ENCODE measurements at regions not wholly inside any gene's neighbourhood (a gene's known extent, or its start where the extent isn't known, plus 50 kb on each side); places are given as distances from the start of the nearest gene placed in this dataset.

DNA sequence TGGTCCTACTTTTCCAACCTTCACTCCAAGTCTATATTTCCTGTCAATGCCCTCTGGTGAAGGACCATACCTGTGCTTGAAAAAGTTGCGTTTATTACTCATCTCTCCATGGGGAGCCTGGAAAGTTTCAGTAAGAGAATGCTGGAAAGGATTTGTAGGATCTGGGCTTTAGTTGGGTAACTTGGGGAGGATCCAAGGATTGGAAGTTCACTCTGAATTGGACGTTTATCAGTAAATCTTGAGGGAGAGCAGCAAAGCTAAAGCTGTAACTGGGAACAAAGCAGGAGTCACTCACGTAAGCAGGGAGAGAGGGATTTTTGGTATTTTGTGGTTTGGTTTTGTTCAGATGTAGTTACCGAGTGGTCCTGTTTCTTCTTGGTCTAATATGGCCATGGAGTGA, 51.4 kb upstream of the NPVF start:
- intact Hi-C loops (cut with micrococcal nuclease) = no loop called here

DNA sequence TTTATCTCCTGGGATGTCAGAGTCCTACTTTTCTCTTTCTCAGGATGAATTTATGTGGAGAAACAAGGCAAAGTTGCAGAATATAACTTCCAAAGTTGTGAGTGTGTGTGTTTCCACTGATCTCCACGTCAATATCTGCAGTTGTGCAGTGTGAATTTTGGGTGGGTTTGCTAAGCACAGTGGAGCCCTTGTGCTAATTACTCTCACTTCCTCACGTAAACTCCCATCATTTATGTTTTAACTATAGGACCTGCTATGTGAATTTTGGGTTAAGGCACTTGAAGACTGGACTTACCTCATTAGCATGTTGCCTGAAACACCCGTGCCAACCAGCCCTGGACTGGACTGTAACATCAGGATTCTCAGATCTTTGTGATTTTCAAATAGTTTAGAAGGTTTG, 51.9 kb upstream of the NPVF start:
- intact Hi-C loops (cut with micrococcal nuclease) = no loop called here

DNA sequence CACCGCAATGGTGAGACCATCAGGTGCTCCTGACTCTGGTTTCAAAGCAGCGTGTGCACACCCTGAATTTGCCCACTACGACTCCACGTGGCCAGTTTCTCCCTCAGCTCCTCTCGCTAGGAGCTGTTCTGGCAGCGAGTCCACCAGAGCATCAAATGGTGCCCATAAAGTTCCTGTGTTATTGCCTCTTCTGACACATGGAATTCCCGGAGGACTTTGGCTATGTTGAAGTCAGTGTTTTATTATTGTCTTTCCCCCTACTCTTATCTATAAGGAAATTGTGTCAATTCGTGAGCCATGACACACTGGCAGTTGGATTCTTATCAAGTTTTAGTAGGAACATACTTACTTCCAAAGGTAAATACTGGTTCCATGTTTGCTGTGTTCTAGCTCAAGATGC, 53.9 kb upstream of the NPVF start:
- intact Hi-C loops (cut with micrococcal nuclease) = no loop called here

DNA sequence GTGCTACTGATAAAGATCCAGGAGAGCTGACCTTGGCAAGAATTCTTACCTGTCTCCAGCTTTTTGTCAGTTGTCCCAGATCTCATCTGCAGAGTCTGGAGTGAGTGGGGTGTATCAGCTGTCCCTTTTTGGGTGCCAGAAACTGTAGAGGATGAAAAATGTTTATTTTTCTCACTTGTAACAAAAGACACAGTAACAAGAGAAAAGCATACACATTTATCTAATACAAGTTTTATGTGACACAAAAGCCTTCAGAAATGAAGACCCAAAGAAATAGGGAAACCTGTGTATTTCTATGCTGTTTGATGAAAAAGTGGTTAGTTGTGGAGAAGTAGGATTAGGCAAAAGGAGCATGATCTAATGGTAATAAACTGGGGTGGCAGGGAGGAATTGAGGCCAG, 58.5 kb upstream of the NPVF start:
- intact Hi-C loops (cut with micrococcal nuclease) = no loop called here

DNA sequence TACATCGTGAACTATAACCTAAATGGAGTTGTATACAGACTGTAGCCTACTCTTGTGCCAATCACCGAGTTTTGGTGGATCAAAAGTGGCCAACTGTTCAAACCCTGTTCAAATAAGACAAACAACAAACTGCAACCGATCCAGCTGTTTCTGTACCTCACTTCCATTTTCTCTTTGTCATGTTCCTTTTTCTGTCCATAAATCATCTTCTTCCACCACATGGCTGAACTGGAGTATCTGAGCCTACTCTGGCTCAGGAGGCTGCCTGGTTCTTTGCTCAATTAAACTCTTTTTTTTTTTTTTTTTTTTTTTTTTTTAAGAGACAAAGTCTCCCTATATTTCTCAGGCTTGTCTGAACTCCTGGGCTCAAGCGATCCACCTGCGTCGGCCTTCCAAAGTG, 59.0 kb upstream of the NPVF start:
- intact Hi-C loops (cut with micrococcal nuclease) = no loop called here

DNA sequence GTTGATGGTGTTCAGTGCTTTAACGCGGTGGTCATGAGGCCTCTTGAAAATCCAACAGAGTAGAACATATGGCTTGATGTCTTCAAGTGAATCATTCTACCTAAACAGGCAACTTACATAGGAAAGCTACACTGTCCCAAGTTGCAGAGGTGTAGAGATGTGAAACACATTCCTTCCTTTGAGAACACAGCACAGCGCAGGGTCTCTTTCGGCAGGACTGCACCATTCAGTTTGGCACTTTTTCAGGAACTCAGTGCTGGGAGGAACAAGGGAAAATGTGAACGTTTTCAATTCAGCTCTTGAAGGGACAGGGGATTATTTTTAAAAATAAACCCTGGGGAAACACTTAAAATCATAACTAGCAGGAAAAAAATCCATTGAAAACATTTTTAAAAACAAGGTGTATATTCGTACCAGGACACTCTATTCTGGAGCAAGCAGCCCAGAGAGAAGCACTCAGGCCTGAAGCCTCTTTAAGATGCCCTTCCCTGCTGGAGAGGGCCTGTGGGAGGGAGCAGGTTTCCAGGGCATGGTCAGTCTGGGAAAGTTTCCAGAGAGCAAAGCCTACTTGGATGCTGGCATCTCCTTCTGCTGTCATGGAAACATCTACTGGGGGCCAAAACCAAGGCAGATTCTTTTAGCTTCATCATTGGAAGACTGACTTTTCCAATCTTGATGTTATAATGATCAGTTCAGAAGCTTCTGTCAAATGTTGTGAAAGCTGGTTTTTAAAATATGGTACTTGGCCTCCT, 60.4 kb upstream of the NPVF start:
- intact Hi-C loops (cut with micrococcal nuclease) = no loop called here

DNA sequence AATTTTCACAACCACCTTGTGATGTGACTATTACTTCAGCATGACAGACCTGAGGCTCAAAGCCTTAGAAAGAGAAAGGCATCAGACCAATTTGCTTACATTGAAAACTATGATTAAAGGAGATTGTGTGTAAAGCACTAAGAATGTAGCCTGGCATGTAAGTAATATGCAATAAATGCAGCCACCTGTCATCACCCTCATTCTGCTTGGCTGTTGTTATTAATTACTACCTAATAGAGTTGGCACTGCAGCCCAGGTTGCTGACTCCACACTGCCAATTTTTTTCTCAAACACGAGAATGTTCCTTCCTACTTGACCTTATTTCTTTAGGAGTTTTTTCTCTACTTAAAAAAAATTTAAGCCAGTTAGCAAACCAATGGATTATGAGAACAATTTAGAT, 61.2 kb upstream of the NPVF start:
- intact Hi-C loops (cut with micrococcal nuclease) = no loop called here

DNA sequence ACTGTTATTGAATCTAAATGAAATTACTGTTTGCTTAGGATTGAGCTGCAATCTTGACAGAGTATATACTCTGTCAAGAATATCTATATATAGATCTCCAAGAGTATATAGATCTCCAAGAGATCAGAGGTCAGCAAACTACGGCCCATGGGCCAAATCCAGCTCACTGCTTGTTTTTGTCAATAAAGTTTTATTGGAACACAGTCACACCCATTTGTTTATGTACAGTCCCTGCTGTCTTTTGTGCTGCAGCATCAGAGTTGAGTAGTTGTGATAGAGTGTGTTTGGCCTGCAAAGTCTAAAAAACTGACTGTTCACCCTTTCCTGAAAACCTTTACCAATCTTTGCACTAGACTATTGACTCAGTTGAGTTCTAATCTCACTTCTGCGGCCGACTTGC, 66.3 kb upstream of the NPVF start:
- intact Hi-C loops (cut with micrococcal nuclease) = no loop called here

DNA sequence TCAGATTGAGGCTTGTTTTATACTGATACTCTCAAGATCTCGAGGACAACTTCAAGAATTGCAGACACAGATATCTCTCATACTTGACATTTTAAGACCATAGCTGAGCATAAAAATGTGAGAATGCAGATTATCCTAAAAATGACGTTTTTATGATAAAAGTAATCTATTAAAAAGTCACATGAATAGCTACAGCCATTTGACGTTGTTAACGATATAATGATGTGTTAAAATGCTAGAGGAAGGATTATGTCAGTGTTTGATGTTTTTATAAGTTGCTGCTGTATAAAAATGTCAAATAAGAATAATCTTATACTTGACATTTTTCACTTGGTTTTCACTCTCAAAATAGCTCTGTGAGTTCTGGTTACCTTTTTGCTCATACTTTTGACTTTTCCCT, 67.1 kb upstream of the NPVF start:
- intact Hi-C loops (cut with micrococcal nuclease) = no loop called here

DNA sequence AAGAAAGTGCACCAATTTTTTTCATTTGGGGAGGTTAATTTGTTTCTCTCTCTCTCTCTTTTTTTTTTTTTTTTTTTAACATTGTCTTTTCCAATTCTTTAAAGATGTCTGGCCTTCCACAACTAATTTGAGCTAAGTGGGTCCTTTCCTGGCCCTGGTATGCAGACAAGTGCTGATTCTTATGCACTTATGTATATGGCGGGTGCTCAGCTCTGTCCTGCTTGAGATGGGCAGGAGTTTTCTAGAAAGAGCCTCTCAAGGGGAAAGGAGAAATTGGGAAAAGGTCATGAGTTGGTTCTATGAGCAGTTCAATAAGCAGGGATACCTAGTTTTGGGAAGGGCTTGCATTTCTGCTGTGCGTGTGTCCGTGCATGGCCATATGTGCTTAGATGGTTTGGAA, 67.8 kb upstream of the NPVF start:
- intact Hi-C loops (cut with micrococcal nuclease) = no loop called here

DNA sequence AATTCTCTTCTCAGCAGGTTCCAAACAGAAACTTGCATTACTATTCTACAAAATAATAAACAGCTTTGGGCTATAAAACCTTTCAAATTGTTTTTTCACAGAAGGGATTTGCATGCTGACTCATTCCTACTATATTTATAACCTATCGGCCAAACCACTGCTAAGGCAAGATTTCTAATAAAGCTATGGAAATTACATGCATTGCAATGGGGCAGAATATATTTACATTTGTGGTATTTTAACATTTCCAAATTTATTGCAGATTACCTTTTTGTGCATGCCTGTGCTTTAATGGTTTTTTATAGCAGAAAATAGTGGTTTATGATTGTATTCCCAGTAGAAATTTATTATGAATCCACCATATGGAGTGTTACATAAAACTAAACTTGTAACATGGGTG, 69.0 kb upstream of the NPVF start:
- intact Hi-C loops (cut with micrococcal nuclease) = no loop called here

DNA sequence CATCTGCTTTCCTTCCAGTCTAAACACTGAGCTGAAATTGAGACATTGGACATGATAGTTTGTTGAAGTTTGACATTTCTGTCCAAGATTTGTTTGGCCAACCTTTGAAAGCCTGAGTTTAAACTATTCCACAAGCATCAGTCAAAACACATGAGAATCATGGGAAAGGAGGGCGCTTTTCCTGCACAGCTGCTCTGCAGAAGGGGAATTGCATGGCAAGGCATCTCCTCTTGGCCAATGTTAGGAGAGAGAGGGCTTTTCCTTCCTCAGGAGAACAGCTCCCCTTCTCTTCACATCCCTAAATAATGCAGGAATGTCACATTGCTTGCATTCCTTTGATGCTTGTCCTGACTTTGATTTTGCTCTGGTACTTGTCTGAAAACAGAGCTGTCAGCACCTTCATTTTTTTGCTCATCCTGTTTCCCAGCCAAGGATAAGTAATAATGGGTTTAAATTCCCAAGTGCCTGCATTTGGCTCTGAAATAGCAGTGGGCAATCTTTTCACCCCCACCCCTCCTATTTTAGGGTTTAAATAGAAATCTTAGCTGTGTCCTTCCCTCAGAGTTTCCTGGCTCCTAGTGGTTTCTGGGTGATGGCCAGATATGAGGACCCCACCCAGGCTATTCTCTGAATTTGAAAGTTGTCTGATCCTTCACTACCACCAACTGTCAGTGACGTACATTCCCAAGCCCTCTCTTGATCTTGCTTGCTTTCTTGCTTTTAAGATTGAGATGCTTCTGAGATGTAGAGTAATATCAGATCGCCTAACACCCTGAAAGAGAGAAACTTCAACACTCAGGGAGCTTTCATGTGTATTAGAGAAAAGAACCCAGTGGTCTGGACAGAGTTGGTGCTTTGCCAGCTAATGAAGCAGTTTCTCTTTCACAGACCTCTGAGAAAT, 75.2 kb upstream of the NPVF start:
- intact Hi-C loops (cut with micrococcal nuclease) = no loop called here

DNA sequence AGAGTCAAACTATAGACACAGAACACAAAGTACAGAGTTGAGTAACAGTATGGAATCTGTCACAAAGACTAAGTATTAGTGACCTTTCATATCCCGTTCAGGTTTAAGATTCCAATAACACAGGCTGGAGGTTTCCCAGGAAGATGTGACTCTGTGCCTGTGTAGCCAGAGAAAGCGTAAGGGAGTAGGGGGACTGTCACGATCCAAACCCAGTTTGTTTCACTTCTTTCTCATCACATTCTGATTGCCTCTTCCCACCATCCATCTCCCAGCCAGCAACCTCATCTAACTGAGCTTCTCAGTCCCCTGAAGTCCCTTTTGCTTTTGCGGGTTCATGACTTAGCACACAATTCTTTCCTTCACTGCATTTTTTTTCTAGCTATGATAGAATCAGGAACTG, 76.4 kb upstream of the NPVF start:
- intact Hi-C loops (cut with micrococcal nuclease) = no loop called here

DNA sequence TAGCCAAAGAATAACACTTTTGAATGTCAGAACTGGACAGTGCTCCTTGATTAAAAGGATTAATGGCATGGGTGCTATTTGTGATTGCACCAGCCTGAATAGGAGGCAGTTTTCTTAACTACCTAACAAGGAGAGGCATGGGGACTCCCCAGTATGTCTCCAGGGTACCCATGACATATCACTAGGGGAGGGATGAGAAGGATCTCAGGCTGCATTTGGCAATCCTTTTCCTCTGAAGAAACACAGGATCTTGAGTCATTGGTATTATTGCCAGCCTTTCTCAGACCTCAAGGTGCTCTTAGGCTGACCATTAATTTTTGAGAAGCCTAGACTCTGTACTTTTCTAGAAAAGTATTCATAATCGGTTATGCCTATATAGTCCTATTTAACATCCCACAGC, 77.5 kb upstream of the NPVF start:
- intact Hi-C loops (cut with micrococcal nuclease) = no loop called here

DNA sequence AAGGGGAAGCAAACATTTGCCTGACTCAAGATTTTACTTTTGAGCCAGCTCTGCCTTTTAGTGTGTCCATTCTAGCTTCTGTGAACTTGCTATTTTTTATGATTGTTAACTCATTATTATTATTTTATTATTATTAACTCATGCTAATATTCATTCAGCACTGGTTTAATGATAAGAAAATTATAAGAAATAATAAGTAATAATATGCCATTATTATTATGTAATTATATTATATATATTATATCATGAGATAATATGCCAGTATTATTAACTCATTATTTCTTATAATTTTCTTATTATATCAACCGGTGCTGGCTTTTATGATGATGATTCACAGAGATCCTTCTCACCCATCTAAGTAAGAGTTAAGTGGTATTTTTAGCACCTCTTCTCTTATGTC, 79.3 kb upstream of the NPVF start:
- intact Hi-C loops (cut with micrococcal nuclease) = no loop called here

DNA sequence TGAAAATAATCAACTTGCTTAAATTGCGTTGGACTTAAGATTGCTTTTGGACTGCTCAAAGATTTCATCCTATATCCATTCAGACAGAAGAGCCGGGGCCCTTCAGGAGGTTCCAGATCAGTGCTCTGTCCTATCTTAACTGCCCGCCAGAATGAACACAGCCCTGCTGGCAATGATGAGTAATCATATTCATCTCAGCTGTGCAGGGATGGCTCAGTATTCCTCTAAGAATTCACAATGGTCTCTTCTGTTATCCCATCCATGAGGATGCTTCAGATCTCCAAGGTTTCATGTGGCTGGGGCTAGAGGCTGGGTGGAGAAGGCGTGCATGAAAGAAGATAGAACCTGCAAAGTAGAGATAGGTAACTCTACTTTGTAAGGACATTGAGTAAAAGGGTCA, 80.0 kb upstream of the NPVF start:
- intact Hi-C loops (cut with micrococcal nuclease) = no loop called here

DNA sequence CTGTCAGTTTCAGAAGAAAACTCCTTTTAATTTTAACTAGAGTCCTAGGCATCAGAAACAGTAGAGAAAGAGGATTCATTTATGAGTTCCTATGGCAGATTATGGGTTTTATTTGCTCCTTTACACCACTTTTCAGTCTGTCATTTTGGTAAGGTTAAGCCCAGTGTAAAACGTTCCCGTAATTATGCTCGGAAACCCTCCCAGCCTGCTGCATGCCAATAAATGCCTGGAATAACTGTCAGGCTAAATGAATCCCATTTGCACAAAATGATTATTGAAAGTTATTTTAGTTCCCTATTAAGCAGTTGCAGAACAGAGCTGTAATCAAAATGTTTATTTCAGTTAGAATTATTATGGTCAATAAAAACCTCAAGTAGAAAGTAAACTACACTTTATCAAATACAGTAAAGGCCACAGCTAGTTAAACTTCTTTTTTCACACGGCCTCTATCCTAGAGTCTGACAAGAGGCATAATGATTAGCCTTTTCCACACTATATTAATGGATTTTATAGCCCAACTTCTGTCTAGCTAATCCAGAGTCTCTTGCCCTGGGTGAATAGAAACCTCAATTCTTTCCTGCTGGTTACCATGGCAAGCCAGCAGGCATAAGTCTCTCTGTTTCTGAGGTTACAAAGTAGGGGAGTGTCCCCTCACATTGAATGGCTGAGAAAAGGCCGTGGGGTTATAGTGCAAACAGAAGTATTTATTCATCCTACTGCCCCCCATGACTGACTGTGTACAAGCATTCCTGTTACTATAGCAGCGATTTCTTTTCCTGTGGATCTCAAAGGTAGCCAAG, 80.8 kb upstream of the NPVF start:
- intact Hi-C loops (cut with micrococcal nuclease) = no loop called here

DNA sequence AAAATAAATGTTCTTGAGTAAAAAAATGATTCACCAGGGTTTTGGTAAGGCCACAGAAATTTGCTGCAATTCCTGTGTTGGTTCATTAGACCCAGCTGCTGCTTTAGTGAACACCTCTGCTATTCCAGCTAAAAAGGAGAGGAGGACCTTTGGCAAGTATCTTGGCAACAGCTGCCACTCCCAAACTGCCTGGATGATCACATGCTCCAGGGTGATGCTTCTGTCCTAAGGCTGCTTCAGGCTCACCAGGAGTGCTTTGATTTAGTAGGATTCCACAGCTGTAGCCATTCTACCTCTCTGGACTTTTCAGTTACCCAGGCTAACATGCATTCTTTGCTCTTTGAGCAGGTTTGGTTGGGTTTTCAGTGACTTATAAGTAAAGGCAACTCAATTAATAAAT, 82.6 kb upstream of the NPVF start:
- intact Hi-C loops (cut with micrococcal nuclease) = no loop called here

DNA sequence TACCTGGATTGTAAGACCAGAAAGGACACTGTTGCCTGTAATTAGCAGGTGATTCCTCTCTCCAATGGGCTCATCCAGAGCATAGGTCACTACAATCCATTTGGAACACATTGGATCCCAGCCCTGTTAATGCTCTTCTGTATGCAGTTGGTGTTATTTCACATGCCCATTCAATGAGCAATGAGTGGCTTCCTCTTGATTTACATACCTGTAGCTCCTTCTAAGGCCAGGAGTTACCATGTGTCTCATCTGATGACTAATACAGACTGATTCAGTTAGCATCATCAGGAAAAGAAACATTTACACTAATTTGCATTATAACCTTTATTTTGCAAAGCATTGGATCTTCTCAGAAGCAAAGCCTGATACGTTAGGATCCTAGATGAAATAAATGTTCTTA, 83.1 kb upstream of the NPVF start:
- intact Hi-C loops (cut with micrococcal nuclease) = no loop called here

DNA sequence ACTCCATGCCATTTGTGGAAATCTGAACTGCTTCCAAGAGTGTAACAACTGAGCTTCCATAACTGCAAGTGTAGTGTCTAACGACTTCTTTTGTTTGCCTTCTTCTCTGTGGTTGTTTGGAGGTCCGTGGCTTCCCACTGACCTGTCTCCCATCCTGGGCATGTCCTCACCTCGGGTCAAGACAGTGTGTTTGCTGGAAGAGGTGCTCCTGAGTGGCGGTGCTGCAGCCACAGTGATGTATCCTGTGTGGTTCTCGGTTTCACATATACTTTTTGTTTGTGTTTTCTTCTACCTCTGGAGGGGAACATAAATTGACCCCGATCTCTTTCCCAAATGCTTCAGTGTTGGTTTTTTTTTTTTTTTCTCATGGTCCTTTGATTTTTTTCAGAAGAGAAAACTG, 84.7 kb upstream of the NPVF start:
- intact Hi-C loops (cut with micrococcal nuclease) = no loop called here

DNA sequence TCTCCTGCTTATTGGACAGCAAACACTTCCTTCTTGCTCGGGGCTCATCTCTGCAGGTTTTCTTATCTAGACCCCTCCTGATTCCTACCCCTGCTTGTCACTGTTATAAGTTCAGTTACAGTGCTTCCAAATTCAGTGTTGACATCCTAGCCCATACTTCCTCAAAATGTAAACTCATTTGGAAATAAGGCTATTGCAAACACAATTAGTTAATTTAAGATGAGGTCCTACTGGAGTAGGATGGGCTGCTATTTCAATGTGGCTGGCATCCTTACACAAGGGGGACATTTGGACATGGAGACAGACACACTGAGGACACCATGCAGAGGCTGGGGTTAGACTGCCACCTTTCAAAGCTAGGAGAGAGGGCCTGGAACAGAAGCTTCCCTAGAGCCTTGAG, 85.2 kb upstream of the NPVF start:
- intact Hi-C loops (cut with micrococcal nuclease) = no loop called here

DNA sequence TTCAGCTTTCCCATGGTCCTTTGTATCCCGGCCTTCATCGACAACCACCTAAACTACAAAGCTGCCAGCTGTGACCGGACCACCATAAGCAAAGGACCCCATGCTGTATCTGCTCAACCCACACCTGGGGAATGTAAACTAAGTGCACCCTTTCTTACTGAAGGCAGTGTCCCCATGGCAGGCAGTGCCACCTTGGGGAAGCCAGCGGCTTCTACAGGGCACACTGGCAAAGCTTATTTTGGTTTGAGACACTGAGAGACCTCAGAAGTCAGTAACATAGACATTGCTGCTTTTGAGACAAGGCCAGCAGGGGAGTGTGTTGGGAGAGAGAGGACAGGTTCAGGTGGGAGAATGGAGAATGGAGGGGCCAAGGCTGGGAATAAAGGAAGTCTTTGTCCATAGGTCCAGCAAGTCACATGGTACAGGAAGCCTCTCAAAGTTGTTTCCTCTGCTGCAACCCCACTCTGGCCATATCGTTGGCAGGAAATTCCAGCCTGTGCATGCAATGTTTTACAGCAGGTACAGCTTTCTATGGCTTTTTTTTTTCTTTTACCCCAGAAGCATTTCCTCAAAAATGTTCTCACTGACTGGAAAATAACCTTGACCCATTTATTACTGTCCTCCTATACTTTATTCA, 85.9 kb upstream of the NPVF start:
- intact Hi-C loops (cut with micrococcal nuclease) = no loop called here
